Liver (tissue), 3 donors: ENCODE measurements at regions not wholly inside any gene's neighbourhood (a gene's known extent, or its start where the extent isn't known, plus 50 kb on each side); places are given as distances from the start of the nearest gene placed in this dataset.

ENCODE experiments used
- GABPA ChIP-seq, 2 donors: IDR thresholded peaks in 1 of 2; conservative IDR thresholded peaks in 1 of 2; 2 replicates each; pipeline ENCODE4 v1.6.1; 2016; ENCODE audit warnings: antibody characterized with exemption in 2 of 2, mild to moderate bottlenecking in 1 of 2, moderate library complexity in 1 of 2
- RAD21 ChIP-seq, 2 donors: IDR thresholded peaks; 2 replicates each; pipeline ENCODE4 v1.6.1; 2016; ENCODE audit warnings: antibody characterized with exemption in 2 of 2, mild to moderate bottlenecking in 2 of 2
- TAF1 ChIP-seq: conservative IDR thresholded peaks from 2 replicates; pipeline ENCODE4 v1.6.1; 2016; ENCODE audit warnings: antibody characterized with exemption, mild to moderate bottlenecking
- YY1 ChIP-seq: IDR thresholded peaks from 2 replicates; pipeline ENCODE4 v1.6.1; 2016; ENCODE audit warnings: antibody characterized with exemption, mild to moderate bottlenecking
- TF ChIP-seq, protein P1 (sequence below): fragments of 150-350 bp; IDR thresholded peaks from 2 replicates; pipeline ENCODE4 v1.5.1; 2017; ENCODE audit warnings: improper control_type of control experiment, low read depth, low read length; ENCODE audit not compliant: missing input control
- TF ChIP-seq, protein P2 (sequence below): IDR thresholded peaks from 2 replicates; pipeline ENCODE4 v1.6.1; 2016; ENCODE audit warnings: antibody characterized with exemption, mild to moderate bottlenecking
- TF ChIP-seq, protein P3 (sequence below): IDR thresholded peaks from 2 replicates; pipeline ENCODE4 v1.6.1; 2016; ENCODE audit warnings: antibody characterized with exemption
- TF ChIP-seq, protein P4 (sequence below): IDR thresholded peaks from 2 replicates; pipeline ENCODE4 v1.6.1; 2016; ENCODE audit warnings: antibody characterized with exemption
- donor health status: healthy.
- donor health status: healthy.

DNA sequence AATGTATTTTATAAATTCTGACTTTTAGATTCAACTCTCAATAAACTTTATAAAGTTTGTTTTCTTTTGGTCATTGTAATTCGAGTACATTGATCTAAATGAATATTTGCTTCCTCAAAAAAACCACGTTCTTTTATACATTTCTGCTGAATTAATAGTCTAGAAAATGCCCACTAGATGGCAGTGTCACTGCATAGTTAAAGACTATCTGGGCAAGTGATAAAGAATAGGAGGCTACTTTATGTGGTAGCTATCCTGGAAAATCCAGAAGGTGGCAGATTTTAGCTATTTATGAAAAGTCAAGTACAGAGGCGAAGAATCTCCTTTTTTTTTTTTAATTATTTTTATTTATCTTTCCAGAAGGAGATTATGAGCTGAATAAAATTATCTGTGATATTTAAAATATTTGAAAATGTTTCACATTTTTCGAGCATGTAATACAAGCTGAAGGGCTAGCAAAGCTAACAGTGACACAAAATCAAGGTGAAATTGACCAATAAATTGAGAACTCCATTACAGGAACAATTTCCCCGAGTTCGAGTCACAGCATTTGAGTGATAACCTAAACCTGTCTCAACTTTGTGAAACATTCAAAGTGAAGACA is 221.8 kb downstream of the OLFM4 start:
- TF ChIP-seq, protein P1, sequence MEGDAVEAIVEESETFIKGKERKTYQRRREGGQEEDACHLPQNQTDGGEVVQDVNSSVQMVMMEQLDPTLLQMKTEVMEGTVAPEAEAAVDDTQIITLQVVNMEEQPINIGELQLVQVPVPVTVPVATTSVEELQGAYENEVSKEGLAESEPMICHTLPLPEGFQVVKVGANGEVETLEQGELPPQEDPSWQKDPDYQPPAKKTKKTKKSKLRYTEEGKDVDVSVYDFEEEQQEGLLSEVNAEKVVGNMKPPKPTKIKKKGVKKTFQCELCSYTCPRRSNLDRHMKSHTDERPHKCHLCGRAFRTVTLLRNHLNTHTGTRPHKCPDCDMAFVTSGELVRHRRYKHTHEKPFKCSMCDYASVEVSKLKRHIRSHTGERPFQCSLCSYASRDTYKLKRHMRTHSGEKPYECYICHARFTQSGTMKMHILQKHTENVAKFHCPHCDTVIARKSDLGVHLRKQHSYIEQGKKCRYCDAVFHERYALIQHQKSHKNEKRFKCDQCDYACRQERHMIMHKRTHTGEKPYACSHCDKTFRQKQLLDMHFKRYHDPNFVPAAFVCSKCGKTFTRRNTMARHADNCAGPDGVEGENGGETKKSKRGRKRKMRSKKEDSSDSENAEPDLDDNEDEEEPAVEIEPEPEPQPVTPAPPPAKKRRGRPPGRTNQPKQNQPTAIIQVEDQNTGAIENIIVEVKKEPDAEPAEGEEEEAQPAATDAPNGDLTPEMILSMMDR: peak; percentile 79
- TF ChIP-seq, protein P2, sequence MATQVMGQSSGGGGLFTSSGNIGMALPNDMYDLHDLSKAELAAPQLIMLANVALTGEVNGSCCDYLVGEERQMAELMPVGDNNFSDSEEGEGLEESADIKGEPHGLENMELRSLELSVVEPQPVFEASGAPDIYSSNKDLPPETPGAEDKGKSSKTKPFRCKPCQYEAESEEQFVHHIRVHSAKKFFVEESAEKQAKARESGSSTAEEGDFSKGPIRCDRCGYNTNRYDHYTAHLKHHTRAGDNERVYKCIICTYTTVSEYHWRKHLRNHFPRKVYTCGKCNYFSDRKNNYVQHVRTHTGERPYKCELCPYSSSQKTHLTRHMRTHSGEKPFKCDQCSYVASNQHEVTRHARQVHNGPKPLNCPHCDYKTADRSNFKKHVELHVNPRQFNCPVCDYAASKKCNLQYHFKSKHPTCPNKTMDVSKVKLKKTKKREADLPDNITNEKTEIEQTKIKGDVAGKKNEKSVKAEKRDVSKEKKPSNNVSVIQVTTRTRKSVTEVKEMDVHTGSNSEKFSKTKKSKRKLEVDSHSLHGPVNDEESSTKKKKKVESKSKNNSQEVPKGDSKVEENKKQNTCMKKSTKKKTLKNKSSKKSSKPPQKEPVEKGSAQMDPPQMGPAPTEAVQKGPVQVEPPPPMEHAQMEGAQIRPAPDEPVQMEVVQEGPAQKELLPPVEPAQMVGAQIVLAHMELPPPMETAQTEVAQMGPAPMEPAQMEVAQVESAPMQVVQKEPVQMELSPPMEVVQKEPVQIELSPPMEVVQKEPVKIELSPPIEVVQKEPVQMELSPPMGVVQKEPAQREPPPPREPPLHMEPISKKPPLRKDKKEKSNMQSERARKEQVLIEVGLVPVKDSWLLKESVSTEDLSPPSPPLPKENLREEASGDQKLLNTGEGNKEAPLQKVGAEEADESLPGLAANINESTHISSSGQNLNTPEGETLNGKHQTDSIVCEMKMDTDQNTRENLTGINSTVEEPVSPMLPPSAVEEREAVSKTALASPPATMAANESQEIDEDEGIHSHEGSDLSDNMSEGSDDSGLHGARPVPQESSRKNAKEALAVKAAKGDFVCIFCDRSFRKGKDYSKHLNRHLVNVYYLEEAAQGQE: no peak
- TF ChIP-seq YY1: no peak
- TF ChIP-seq TAF1: no peak
- peak; percentile 95 to 97 for TF ChIP-seq RAD21 (IDR thresholded peaks at IDR 0.05)
- no peak for TF ChIP-seq GABPA (IDR thresholded peaks at IDR 0.05 in 1 of 2, conservative IDR thresholded peaks at IDR 0.05 in 1 of 2)
- TF ChIP-seq, protein P3, sequence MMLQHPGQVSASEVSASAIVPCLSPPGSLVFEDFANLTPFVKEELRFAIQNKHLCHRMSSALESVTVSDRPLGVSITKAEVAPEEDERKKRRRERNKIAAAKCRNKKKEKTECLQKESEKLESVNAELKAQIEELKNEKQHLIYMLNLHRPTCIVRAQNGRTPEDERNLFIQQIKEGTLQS: no peak
- TF ChIP-seq, protein P4, sequence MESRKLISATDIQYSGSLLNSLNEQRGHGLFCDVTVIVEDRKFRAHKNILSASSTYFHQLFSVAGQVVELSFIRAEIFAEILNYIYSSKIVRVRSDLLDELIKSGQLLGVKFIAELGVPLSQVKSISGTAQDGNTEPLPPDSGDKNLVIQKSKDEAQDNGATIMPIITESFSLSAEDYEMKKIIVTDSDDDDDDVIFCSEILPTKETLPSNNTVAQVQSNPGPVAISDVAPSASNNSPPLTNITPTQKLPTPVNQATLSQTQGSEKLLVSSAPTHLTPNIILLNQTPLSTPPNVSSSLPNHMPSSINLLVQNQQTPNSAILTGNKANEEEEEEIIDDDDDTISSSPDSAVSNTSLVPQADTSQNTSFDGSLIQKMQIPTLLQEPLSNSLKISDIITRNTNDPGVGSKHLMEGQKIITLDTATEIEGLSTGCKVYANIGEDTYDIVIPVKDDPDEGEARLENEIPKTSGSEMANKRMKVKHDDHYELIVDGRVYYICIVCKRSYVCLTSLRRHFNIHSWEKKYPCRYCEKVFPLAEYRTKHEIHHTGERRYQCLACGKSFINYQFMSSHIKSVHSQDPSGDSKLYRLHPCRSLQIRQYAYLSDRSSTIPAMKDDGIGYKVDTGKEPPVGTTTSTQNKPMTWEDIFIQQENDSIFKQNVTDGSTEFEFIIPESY: no peak
